GM12892 (cell line): ENCODE measurements at regions not wholly inside any gene's neighbourhood (a gene's known extent, or its start where the extent isn't known, plus 50 kb on each side); places are given as distances from the start of the nearest gene placed in this dataset.

Experiments
- POLR2A ChIP-seq: IDR thresholded peaks from 2 replicates; pipeline ENCODE4 v1.6.1; 2011; ENCODE audit warnings: low read depth, low read length, control low read depth
- POLR2AphosphoS5 ChIP-seq: IDR thresholded peaks from 2 replicates; pipeline ENCODE4 v1.6.1; 2011; ENCODE audit warnings: low read depth, low read length, control low read depth

DNA sequence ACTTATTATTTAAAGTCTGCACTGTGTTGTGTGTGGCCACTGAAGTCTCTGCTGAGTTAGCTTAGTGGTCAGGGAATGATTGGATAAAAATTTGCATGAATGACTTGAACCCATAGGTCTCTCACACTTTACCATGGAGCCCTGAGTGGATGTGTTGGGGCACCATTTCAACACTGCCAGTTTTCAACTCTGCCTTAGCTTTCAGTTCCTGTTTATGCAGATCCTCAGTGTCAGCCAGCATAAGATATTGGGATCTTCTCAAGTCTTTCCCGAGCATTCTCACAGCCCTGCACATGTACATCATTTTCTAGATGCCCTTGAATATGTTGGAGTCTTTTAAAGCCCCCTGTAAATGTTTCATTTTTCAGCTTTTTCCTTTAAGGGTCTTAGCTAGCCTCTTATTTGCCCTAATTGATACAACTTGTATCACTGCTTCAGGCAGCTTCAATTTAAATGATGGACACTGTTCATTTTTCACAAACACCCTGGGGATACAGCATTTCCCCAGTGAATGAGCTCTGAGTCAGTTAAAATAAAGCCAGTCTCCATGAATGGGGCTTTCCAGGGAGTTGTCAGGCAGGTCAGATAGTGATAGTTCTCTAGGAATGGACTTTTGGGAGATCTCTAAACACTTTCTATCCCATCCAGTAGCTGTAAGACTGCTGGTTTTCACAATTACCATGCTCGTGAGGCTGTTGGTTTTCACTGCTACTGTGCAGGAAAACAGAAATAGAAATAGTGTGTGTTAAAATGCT, 211.9 kb upstream of the PAPPA start:
- TF ChIP-seq POLR2AphosphoS5 (no peak), POLR2A (no peak)
